ENCODE measurements at regions not wholly inside any gene's neighbourhood (a gene's known extent, or its start where the extent isn't known, plus 50 kb on each side); places are given as distances from the start of the nearest gene placed in this dataset.

- TF ChIP-seq EZH2 (IDR thresholded peaks at IDR 0.05; ENCODE audit: insufficient read depth, poor library complexity, severe bottlenecking): no peak
- no peak for TF ChIP-seq EZH2phosphoT487 (IDR thresholded peaks at IDR 0.05; ENCODE audit: insufficient read depth, low read depth)
Measured at GRCh38 chr18:76643996-76644395, 149.0 kb upstream of the ZNF516 start.
